ENCODE measurements at regions not wholly inside any gene's neighbourhood (a gene's known extent, or its start where the extent isn't known, plus 50 kb on each side); places are given as distances from the start of the nearest gene placed in this dataset.

DNA sequence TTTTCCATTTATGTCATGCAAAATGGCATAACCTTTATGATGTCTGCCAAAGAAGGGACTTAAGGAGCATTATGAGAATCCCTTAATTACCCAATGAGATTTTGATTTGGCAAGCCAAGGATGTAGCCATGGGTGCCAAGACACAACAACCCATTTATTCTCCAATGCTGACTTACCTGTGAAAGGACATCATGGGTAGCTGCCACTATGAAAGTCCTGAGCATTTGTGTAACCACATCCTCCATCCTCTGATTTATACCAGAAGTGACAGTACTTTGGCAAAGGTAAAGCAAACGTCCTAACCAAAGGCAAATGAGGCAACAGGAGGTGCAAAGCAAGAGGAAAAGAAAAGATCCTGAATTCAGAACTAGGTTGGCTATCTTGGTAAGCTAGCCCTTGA is 87.3 kb upstream of the EMCN start:
- TF ChIP-seq POLR2A (IDR thresholded peaks at IDR 0.05) (no peak), POLR2AphosphoS5 (IDR thresholded peaks at IDR 0.05; ENCODE audit: insufficient read depth in 1 of 2, low read depth in 1 of 2) (no peak)
- TF ChIP-seq, protein P1, sequence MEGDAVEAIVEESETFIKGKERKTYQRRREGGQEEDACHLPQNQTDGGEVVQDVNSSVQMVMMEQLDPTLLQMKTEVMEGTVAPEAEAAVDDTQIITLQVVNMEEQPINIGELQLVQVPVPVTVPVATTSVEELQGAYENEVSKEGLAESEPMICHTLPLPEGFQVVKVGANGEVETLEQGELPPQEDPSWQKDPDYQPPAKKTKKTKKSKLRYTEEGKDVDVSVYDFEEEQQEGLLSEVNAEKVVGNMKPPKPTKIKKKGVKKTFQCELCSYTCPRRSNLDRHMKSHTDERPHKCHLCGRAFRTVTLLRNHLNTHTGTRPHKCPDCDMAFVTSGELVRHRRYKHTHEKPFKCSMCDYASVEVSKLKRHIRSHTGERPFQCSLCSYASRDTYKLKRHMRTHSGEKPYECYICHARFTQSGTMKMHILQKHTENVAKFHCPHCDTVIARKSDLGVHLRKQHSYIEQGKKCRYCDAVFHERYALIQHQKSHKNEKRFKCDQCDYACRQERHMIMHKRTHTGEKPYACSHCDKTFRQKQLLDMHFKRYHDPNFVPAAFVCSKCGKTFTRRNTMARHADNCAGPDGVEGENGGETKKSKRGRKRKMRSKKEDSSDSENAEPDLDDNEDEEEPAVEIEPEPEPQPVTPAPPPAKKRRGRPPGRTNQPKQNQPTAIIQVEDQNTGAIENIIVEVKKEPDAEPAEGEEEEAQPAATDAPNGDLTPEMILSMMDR (IDR thresholded peaks at IDR 0.05), result no peak
- Histone ChIP-seq H3K36me3 (no peaks in the 10 kb centered on the region), H3K27ac (no peak overlapping the region), H3K9me3 (no peaks in the 10 kb centered on the region), H3K4me3 (no peak overlapping the region), H3K4me1 (no peaks in the 10 kb centered on the region), H3K27me3 (no peaks in the 10 kb centered on the region)
- DNase-seq (ENCODE audit: extremely low spot score in 2 of 2), result no peak
- intact Hi-C loops (cut with DNase I), result no loop called here

DNA sequence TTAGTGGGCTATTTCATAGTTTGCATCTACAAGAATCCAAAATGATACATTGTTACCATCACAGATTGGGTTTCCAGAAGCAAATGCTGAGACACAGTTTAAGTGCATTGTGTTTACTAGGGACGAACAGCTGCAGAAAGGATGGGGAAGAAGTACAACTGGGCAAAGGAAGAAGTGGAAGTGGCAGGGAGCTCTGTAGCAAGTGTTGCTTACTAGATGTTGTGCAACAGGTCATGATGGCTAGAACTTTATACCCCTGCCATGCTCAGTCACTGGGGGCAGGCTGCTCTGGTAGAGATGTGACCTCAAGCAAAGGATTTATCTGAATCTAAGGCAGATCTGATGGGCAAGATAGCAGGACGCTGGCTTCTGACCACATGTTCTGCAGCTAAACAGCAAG is 76.1 kb upstream of the EMCN start:
- intact Hi-C loops (cut with DNase I), result no loop called here
- no peak for DNase-seq (ENCODE audit: extremely low spot score in 2 of 2)
- H3K27me3 ChIP-seq, result no peaks in the 10 kb centered on the region
- no peak overlapping the region for H3K4me3 ChIP-seq
- no peak overlapping the region for H3K27ac ChIP-seq
- no peaks in the 10 kb centered on the region for H3K36me3 ChIP-seq
- H3K9me3 ChIP-seq, result no peaks in the 10 kb centered on the region
- TF ChIP-seq POLR2AphosphoS5 (IDR thresholded peaks at IDR 0.05; ENCODE audit: insufficient read depth in 1 of 2, low read depth in 1 of 2) (no peak), POLR2A (IDR thresholded peaks at IDR 0.05) (no peak)
- H3K4me1 ChIP-seq, result peaks cover 13% of the 10 kb centered on the region

DNA sequence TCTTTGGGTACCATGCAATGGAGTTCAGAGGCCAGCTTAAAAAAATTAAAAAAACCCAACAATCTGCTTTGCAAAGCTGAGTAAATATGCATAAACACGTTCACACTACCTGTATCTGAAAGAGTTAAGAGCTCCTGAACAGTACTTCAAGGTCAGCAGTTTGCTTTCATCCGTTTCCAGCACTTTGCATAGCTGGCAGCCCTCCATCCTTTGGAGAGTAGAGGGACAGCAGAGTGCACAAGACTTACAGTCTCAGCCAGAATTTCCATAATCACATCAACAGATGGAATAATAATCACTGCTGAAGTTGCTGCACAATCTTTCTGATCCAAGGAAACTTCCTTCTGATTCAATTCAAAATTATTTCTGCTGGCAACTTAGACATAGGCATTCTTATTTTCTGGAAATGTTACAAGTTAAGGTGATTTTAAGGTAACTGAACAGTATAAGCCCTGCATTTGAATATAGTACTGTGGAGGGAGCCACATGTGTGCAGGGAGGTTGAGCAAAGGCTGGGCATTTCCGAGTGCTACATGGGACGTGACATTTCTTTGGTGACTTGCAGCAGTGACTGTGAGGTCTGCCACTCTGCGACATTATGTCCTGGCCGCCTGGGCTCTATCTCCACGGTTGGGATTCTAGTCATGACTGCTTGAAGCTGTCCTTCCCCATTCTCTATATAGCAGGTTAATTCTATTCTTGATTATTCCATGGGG is 73.5 kb upstream of the EMCN start:
- no peak overlapping the region for H3K4me3 ChIP-seq
- intact Hi-C loops (cut with DNase I), result no loop called here
- no peak overlapping the region for H3K27ac ChIP-seq
- peaks cover 13% of the 10 kb centered on the region for H3K4me1 ChIP-seq
- no peak for DNase-seq (ENCODE audit: extremely low spot score in 2 of 2)
- no peak for TF ChIP-seq POLR2AphosphoS5 (IDR thresholded peaks at IDR 0.05; ENCODE audit: insufficient read depth in 1 of 2, low read depth in 1 of 2)
- TF ChIP-seq, protein P1 (IDR thresholded peaks at IDR 0.05), result no peak
- TF ChIP-seq POLR2A (IDR thresholded peaks at IDR 0.05), result no peak
- no peaks in the 10 kb centered on the region for H3K27me3 ChIP-seq
- H3K9me3 ChIP-seq, result no peaks in the 10 kb centered on the region
- H3K36me3 ChIP-seq, result no peaks in the 10 kb centered on the region

DNA sequence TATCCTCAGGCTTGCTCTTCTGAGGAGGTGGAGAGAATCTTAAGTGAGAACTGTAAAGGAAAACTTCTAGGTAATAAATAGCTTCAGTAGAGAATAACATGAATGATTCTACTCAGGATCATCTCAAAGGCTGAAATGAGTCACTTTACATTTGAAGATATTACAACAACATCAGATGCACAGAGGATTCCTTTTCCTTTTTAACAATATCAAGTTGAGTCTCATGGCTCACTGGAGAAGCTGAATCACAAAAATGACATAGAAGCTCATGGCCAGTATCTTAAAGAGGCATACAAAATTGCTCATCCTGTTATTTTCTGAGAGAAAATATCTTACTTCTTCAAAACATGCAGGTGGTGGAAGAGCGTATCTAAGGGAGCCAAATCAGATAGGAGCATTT is 72.5 kb upstream of the EMCN start:
- Histone ChIP-seq H3K9me3 (no peaks in the 10 kb centered on the region), H3K27me3 (no peaks in the 10 kb centered on the region), H3K4me3 (no peak overlapping the region), H3K4me1 (peaks cover 13% of the 10 kb centered on the region), H3K27ac (no peak overlapping the region), H3K36me3 (no peaks in the 10 kb centered on the region)
- intact Hi-C loops (cut with DNase I), result no loop called here
- no peak for DNase-seq (ENCODE audit: extremely low spot score in 2 of 2)
- TF ChIP-seq, protein P1 (IDR thresholded peaks at IDR 0.05), result no peak
- TF ChIP-seq POLR2A (IDR thresholded peaks at IDR 0.05) (no peak), POLR2AphosphoS5 (IDR thresholded peaks at IDR 0.05; ENCODE audit: insufficient read depth in 1 of 2, low read depth in 1 of 2) (no peak)

DNA sequence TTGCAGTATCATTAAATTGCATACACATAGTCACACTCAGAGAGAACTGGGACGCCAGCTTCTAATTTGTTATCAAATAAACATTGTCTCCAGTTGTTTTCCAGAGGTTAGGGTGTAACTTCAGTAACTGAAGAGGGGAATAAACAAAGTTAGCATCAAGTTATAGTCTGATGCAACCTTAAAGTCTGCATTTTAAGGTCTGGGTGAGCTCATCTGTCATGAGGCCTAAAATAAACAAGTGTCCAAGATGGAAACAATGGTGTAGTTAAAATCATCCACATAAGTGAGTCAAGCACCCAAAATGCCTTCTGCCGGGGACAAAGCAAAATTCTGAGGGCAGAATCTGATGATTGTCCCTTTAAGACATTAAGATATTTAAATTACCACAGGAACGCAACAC is 70.3 kb upstream of the EMCN start:
- no peak overlapping the region for H3K4me3 ChIP-seq
- H3K36me3 ChIP-seq, result no peaks in the 10 kb centered on the region
- DNase-seq (ENCODE audit: extremely low spot score in 2 of 2), result no peak
- intact Hi-C loops (cut with DNase I), result no loop called here
- H3K9me3 ChIP-seq, result no peaks in the 10 kb centered on the region
- H3K27ac ChIP-seq, result peak overlapping the region; percentile 14
- H3K27me3 ChIP-seq, result no peaks in the 10 kb centered on the region
- H3K4me1 ChIP-seq, result peaks cover 13% of the 10 kb centered on the region
- TF ChIP-seq, protein P1 (IDR thresholded peaks at IDR 0.05), result no peak
- TF ChIP-seq POLR2AphosphoS5 (IDR thresholded peaks at IDR 0.05; ENCODE audit: insufficient read depth in 1 of 2, low read depth in 1 of 2) (no peak), POLR2A (IDR thresholded peaks at IDR 0.05) (no peak)

All from vagina (tissue), 2 donors.